ENCODE measurements at regions not wholly inside any gene's neighbourhood (a gene's known extent, or its start where the extent isn't known, plus 50 kb on each side); places are given as distances from the start of the nearest gene placed in this dataset.

DNA sequence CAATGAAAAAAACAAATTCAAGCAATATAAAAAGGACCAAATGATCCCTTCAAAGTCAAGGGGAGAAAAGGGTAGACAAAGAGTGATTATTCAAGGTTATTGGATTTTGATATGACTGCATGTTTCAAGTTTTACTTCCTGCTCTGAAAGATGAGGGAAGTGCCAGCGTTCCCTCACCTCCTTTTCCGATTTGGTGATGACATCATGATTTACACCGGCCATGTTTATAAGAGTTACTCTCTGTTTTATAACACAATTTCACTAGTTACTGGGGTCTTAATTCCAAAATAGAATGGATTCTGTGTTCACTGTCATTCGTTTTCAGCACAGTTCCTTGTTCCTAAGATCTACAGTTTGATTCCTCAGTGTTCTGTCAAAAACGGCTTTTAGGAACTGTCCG, 60.5 kb upstream of the CPXM2 start:
- no peak for FAIRE-seq
- Histone ChIP-seq H3K27me3 (ENCODE audit: control insufficient read depth in 3 of 3, insufficient read depth in 3 of 3, low read length in 3 of 3) (no peaks in the 10 kb centered on the region), H3K36me3 (ENCODE audit: control insufficient read depth in 3 of 3, insufficient read depth in 2 of 3, low read depth in 1 of 3, low read length in 3 of 3) (no peaks in the 10 kb centered on the region), H3K4me1 (ENCODE audit: control insufficient read depth in 3 of 3, insufficient read depth in 2 of 3, low read depth in 1 of 3, low read length in 2 of 3) (no peaks in the 10 kb centered on the region), H3K9me3 (ENCODE audit: control insufficient read depth in 2 of 2, insufficient read depth in 1 of 2, low read depth in 1 of 2, low read length in 1 of 2) (peaks cover 0 to 3% of the 10 kb centered on the region in 2 donors), H3K4me3 (ENCODE audit: low read depth in 1 of 3, low read length in 3 of 3) (no peak overlapping the region), H3K27ac (ENCODE audit: low read depth in 1 of 3, low read length in 2 of 3) (no peak overlapping the region)
- 79 to 89% (median 82%) methylated on average over 6 of the region's 6 CpGs for WGBS, 3 donors
- DNase-seq, result no peak

DNA sequence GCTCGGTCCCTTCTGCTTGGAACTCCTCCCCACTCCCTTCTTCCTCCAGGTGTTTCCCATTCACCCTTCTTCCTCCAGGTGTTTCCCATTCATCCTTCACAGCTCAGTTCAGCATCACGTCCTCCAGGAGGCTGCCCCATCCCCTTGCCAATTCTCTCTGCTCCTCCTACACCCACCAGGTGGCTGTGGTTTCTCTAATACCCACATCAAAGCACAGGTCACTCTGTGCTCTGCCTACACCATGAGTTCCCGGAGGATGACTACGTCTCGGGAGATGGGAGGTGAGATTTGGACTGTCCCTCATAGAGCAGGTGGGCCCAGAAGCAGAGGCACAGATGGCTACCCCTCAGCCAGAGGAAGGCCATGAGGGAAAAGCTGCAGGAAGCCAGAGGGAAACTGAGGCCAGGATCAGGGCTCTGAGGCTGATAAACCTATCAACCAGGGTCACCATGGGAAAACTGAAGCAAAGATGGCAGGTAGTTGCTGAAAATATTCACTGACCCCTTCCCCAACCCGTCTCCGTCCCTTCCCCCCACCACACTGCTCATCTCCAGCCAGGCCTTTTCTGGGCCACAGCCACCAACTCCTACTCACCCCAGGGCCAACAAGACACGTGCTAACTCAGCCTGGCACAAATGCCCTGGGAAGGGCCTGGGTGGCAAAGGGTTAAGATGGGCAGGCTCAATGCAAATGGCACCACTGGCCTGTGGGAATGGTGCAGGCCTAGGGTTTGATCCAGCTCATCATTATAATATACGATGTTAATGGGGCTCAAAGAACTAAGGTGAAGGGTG, 56.6 kb upstream of the CPXM2 start:
- Histone ChIP-seq H3K27me3 (ENCODE audit: control insufficient read depth in 3 of 3, insufficient read depth in 3 of 3, low read length in 3 of 3) (no peaks in the 10 kb centered on the region), H3K9me3 (ENCODE audit: control insufficient read depth in 2 of 2, insufficient read depth in 1 of 2, low read depth in 1 of 2, low read length in 1 of 2) (no peaks in the 10 kb centered on the region), H3K4me3 (ENCODE audit: low read depth in 1 of 3, low read length in 3 of 3) (no peak overlapping the region), H3K36me3 (ENCODE audit: control insufficient read depth in 3 of 3, insufficient read depth in 2 of 3, low read depth in 1 of 3, low read length in 3 of 3) (no peaks in the 10 kb centered on the region), H3K27ac (ENCODE audit: low read depth in 1 of 3, low read length in 2 of 3) (no peak overlapping the region), H3K4me1 (ENCODE audit: control insufficient read depth in 3 of 3, insufficient read depth in 2 of 3, low read depth in 1 of 3, low read length in 2 of 3) (no peaks in the 10 kb centered on the region)
- DNase-seq (no peak), FAIRE-seq (no peak)
- 66 to 76% (median 71%) methylated on average over 9 of the region's 9 CpGs for WGBS, 3 donors

DNA sequence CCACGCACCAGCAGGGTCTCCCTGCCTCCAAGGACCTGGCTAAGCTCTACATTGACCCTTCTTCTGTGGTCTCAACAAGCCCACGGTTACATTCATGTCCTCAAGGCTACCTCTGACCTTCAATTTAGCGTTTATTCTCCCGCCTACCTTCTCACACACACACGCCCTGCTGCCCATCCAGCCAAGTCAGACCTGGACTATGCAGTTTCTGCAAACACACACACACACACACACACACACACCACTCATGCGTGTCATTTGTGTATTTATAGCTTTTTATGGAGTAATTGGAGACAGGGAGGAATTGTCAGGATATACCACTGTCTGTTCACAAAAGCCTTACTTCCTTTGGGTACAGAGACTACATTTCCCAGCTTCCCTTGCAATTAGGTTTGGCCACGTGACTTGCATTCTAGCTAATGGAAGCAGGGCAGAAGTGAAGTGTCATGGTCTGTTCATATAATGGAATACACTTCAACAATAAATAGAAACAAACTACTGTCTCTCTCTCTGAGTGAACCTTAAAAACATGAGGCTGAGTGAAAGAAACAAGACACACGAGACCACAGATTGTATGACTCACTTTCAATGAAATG, 53.8 kb upstream of the CPXM2 start:
- no peak overlapping the region for H3K4me3 ChIP-seq (ENCODE audit: low read depth in 1 of 3, low read length in 3 of 3)
- no peaks in the 10 kb centered on the region for H3K4me1 ChIP-seq (ENCODE audit: control insufficient read depth in 3 of 3, insufficient read depth in 2 of 3, low read depth in 1 of 3, low read length in 2 of 3)
- no peak overlapping the region for H3K27ac ChIP-seq (ENCODE audit: low read depth in 1 of 3, low read length in 2 of 3)
- no peak for FAIRE-seq
- WGBS, 3 donors, result 62 to 70% (median 67%) methylated on average over 8 of the region's 8 CpGs
- no peaks in the 10 kb centered on the region for H3K36me3 ChIP-seq (ENCODE audit: control insufficient read depth in 3 of 3, insufficient read depth in 2 of 3, low read depth in 1 of 3, low read length in 3 of 3)
- no peaks in the 10 kb centered on the region for H3K9me3 ChIP-seq (ENCODE audit: control insufficient read depth in 2 of 2, insufficient read depth in 1 of 2, low read depth in 1 of 2, low read length in 1 of 2)
- no peaks in the 10 kb centered on the region for H3K27me3 ChIP-seq (ENCODE audit: control insufficient read depth in 3 of 3, insufficient read depth in 3 of 3, low read length in 3 of 3)
- peak; percentile 16 to 35 for DNase-seq

DNA sequence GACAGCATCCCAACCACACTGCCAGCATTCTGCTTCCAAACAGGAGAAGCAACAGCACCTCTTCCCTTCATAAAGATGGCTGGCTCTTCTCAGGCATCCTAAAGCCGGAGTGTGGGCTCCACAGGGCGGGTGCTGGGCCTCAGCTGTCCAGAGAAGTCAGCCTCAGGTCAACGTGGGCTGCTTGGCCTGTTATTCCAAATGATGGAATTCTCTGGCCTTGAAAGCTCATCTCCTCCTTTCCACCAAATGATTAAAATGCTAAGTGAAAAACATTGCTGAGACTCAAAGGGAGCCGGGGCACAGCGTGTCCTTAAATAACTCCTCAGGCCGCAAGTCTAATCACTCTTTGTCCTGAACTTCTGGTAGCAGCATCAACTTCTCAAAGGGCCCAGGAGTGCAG, 53.1 kb upstream of the CPXM2 start:
- no peaks in the 10 kb centered on the region for H3K9me3 ChIP-seq (ENCODE audit: control insufficient read depth in 2 of 2, insufficient read depth in 1 of 2, low read depth in 1 of 2, low read length in 1 of 2)
- no peaks in the 10 kb centered on the region for H3K36me3 ChIP-seq (ENCODE audit: control insufficient read depth in 3 of 3, insufficient read depth in 2 of 3, low read depth in 1 of 3, low read length in 3 of 3)
- DNase-seq (no peak), FAIRE-seq (no peak)
- no peak overlapping the region for H3K4me3 ChIP-seq (ENCODE audit: low read depth in 1 of 3, low read length in 3 of 3)
- no peaks in the 10 kb centered on the region for H3K4me1 ChIP-seq (ENCODE audit: control insufficient read depth in 3 of 3, insufficient read depth in 2 of 3, low read depth in 1 of 3, low read length in 2 of 3)
- no peaks in the 10 kb centered on the region for H3K27me3 ChIP-seq (ENCODE audit: control insufficient read depth in 3 of 3, insufficient read depth in 3 of 3, low read length in 3 of 3)
- no peak overlapping the region for H3K27ac ChIP-seq (ENCODE audit: low read depth in 1 of 3, low read length in 2 of 3)
- WGBS, 3 donors, result 78 to 86% (median 81%) methylated on average over 6 of the region's 6 CpGs

DNA sequence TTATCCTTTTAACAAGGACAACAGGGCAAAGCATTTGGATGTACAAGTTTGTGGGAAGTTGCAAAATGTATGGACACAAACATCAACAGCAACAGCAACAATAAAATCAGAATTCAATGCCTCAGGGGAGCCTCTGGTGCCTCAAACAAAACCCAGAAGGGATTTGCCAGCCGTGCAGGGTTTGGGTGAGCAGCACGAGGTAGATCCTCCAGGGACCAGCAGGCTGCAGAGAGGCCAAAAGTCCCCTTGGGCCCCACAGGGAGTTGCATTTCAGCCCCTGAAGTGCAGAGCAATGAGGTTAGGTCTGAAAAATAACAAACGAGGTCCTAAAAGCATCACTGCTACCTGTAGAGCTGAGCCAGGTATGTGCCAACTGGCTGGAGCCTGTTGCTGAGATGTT, 51.7 kb upstream of the CPXM2 start:
- no peak for DNase-seq
- WGBS, 3 donors, result 66 to 86% (median 67%) methylated on average over 3 of the region's 3 CpGs

DNA sequence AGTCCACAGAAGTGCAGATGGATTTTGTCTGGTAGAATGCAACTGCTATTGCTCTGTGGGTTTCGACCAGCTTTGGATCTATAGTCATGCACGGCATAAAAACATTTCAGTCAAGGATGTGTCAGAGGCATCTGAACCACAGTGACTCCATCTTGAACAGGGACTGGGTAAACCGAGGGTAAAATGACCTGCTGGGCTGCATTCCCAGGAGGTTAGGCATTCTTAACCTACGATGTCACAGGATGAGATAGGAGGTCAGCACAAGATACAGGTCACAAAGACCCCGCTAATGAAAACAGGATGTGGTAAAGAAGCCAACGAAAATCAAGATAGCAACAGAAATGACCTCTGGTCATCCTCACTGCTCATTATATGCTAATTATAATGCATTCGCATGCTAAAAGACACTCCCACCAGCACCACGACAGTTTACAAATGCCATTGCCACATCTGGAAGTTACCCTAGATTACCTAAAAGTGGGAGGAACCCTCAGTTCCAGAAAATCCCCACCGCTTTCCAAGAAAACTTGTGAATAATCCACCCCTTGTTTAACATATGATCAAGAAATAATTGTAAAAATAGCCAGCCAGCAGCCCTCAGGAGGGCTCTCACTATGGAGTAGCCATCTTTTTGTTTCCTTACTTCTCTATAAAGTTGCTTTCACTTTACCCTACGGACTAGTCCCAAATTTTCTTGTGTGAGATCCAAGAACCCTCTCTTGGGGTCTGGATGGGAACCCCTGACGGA, 50.7 kb upstream of the CPXM2 start:
- no peak overlapping the region for H3K27ac ChIP-seq (ENCODE audit: low read depth in 1 of 3, low read length in 2 of 3)
- H3K36me3 ChIP-seq (ENCODE audit: control insufficient read depth in 3 of 3, insufficient read depth in 2 of 3, low read depth in 1 of 3, low read length in 3 of 3), result no peaks in the 10 kb centered on the region
- H3K4me1 ChIP-seq (ENCODE audit: control insufficient read depth in 3 of 3, insufficient read depth in 2 of 3, low read depth in 1 of 3, low read length in 2 of 3), result no peaks in the 10 kb centered on the region
- no peaks in the 10 kb centered on the region for H3K9me3 ChIP-seq (ENCODE audit: control insufficient read depth in 2 of 2, insufficient read depth in 1 of 2, low read depth in 1 of 2, low read length in 1 of 2)
- no peak overlapping the region for H3K4me3 ChIP-seq (ENCODE audit: low read depth in 1 of 3, low read length in 3 of 3)
- no peak for FAIRE-seq
- no peak for DNase-seq
- WGBS, 3 donors, result 65 to 77% (median 66%) methylated on average over 11 of the region's 11 CpGs
- H3K27me3 ChIP-seq (ENCODE audit: control insufficient read depth in 3 of 3, insufficient read depth in 3 of 3, low read length in 3 of 3), result no peaks in the 10 kb centered on the region

More for the DNA sequence above, 51.7 kb upstream of the CPXM2 start:
- no peak for FAIRE-seq
- H3K9me3 ChIP-seq (ENCODE audit: control insufficient read depth in 2 of 2, insufficient read depth in 1 of 2, low read depth in 1 of 2, low read length in 1 of 2), result no peaks in the 10 kb centered on the region
- no peaks in the 10 kb centered on the region for H3K36me3 ChIP-seq (ENCODE audit: control insufficient read depth in 3 of 3, insufficient read depth in 2 of 3, low read depth in 1 of 3, low read length in 3 of 3)
- H3K4me1 ChIP-seq (ENCODE audit: control insufficient read depth in 3 of 3, insufficient read depth in 2 of 3, low read depth in 1 of 3, low read length in 2 of 3), result no peaks in the 10 kb centered on the region
- H3K4me3 ChIP-seq (ENCODE audit: low read depth in 1 of 3, low read length in 3 of 3), result no peak overlapping the region
- no peak overlapping the region for H3K27ac ChIP-seq (ENCODE audit: low read depth in 1 of 3, low read length in 2 of 3)
- H3K27me3 ChIP-seq (ENCODE audit: control insufficient read depth in 3 of 3, insufficient read depth in 3 of 3, low read length in 3 of 3), result no peaks in the 10 kb centered on the region
